ENCODE measurements at regions not wholly inside any gene's neighbourhood (a gene's known extent, or its start where the extent isn't known, plus 50 kb on each side); places are given as distances from the start of the nearest gene placed in this dataset.

GRCh38 chr3:159770998-159771397, 217.6 kb upstream of the IL12A start:
- no peak for TF ChIP-seq CTCF (IDR thresholded peaks at IDR 0.05; ENCODE audit: poor library complexity)
- TF ChIP-seq EZH2 (IDR thresholded peaks at IDR 0.05; ENCODE audit: borderline replicate concordance) = no peak

All from hepatocyte (in vitro differentiated cells).